Activated naive CD4-positive, alpha-beta T cell treated with anti-CD3 and anti-CD28 coated beads for 36 hours (primary cell): ENCODE measurements at regions not wholly inside any gene's neighbourhood (a gene's known extent, or its start where the extent isn't known, plus 50 kb on each side); places are given as distances from the start of the nearest gene placed in this dataset.

Experiments
- CTCF ChIA-PET: fragments of 350-600 bp; sonication (Branson Sonifier 250); formaldehyde crosslinking; loops from one replicate; lab custom pipeline; 2021; ENCODE audit warnings: antibody characterized with exemption; lab: Charles Lee
- DNase-seq: peaks from one replicate; pipeline ENCODE4 v3.0.0-alpha.2; 2020
- H3K27ac Mint-ChIP-seq: one replicate; pipeline ENCODE4 v1.8.0; 2021; ENCODE audit warnings: mild to moderate bottlenecking, mixed read lengths
- H3K27me3 Mint-ChIP-seq: one replicate; pipeline ENCODE4 v1.8.0; 2021; ENCODE audit warnings: low read depth, mixed read lengths
- H3K36me3 Mint-ChIP-seq: one replicate; pipeline ENCODE4 v1.8.0; 2021; ENCODE audit warnings: low read depth, mixed read lengths
- H3K4me1 Mint-ChIP-seq: one replicate; pipeline ENCODE4 v1.8.0; 2021; ENCODE audit warnings: low read depth, mixed read lengths
- H3K4me3 Mint-ChIP-seq: one replicate; pipeline ENCODE4 v1.8.0; 2021; ENCODE audit warnings: mild to moderate bottlenecking, moderate library complexity, mixed read lengths
- H3K9me3 Mint-ChIP-seq: one replicate; pipeline ENCODE4 v1.8.0; 2021; ENCODE audit warnings: mixed read lengths
- intact Hi-C: fragments of 100-400 bp; cut with micrococcal nuclease; formaldehyde crosslinking; loops from one replicate; pipeline ENCODE4 v1.15.1; 2023

DNA sequence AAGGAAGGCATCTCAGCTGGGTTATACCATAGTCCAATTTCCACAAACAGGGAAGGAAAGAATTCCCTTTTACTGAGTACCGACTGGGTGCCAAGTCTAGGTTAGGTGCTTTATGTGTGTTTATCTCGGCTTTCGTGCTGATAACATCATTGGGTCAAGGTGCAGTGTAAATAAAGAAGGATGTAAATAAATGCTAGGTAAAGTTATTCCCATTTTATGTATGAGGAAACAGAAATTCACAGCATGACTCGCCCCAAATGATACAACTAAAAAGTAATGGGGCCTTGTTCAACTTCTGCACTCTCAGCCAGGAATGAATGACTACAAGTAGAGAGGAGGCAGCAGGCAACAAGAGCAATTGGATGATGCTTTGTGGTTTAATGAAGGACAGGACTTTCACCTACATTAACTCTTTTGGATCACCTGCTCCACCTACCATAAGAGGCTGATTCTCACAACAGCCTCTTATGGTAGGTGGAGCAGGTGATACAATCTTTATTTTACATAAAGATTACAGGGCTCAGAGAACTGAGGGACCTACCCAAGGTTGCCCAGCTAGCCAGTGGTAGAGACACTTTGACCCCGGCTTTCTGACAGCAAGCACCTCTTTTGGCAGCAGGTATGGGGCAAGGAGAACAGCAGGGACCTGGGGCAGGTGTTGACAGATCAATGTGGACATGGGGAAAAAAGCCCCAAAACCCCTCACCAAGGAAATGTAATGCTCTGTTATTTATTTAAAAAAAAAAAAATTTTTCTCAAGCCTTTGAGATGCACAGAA is 213.4 kb upstream of the NUDT4 start:
- intact Hi-C loops: no loop called here
- Mint-ChIP-seq H3K27me3 (peaks cover 7% of the 10 kb centered on the region), H3K9me3 (no peaks in the 10 kb centered on the region), H3K4me1 (peaks cover 17% of the 10 kb centered on the region), H3K27ac (no peak overlapping the region), H3K36me3 (no peaks in the 10 kb centered on the region), H3K4me3 (no peak overlapping the region)
- DNase-seq: no peak
- CTCF ChIA-PET: no interaction called here

DNA sequence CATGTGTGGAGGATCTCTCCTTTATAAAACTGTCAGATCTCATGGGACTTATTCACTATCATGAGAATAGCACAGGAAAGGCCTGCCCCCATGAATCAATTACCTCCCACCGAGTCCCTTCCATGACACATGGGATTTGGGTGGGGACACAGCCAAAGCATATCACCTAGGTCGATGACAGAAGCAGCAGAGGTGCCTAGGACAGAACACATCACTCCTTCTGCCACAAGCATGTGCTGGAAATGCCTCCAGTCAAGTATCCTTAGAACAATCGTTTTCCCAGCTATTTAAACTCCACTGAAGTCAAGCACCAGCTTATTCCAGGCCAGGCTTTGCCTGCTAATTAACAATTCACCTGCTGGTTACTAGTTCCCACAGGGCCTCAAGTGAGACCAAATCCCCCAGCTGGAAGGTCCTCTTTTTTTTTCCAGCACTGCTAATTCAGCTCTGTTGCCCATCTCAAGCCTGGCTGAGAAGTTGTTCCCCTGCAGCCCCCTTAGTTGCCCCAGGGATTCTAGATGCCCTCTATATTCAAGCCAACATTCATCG is 212.3 kb upstream of the NUDT4 start:
- CTCF ChIA-PET: no interaction called here
- Mint-ChIP-seq H3K27me3 (peaks cover 7% of the 10 kb centered on the region), H3K27ac (no peak overlapping the region), H3K36me3 (no peaks in the 10 kb centered on the region), H3K9me3 (no peaks in the 10 kb centered on the region), H3K4me3 (no peak overlapping the region), H3K4me1 (peaks cover 17% of the 10 kb centered on the region)
- intact Hi-C loops: loop anchor here (5.0 kb wide), 2 partner anchors 178 to 617 kb away; no protein-coding TSS in a partner anchor
- no peak for DNase-seq

DNA sequence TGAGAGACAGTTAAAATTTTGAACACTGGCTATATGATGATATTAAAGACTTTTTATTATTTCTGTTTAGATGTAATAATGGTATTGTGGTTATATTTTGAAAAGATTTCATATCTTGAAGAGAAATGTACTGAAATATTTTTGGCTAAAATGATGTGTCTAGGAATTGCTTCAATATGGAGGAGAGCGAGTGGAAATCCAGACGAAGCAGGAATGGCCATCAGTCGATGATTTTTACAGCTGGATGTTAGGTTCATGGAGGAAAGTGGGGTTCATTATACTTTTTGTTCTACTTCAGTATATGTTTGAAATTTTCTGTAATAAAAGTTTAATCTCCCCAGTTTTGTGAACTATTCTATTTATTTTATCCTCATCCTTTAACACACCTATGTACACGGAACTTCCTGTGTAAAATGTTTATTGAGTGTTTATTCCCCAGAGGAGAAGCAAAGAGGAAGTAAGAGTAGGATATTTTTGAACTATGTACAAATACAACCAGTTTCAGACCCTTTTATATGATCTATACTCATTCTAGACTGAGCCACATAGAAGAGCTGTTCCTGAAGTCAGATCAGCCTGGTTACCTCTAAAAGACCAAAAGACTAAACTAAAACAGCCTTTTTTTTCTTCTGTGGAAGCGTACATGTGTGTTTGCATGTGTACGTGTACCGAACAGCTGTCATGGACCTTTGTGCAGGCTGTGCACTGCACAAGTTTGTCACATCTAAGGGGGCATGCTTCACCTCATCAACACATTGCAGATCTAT is 211.0 kb upstream of the NUDT4 start:
- DNase-seq: no peak
- intact Hi-C loops: loop anchor here (1.0 to 5.0 kb wide), 7 partner anchors 18 to 616 kb away; partner anchors contain the start of gene NUDT4
- H3K9me3 Mint-ChIP-seq: no peaks in the 10 kb centered on the region
- H3K4me1 Mint-ChIP-seq: peaks cover 17% of the 10 kb centered on the region
- CTCF ChIA-PET: no interaction called here
- no peaks in the 10 kb centered on the region for H3K36me3 Mint-ChIP-seq
- no peak overlapping the region for H3K4me3 Mint-ChIP-seq
- H3K27ac Mint-ChIP-seq: no peak overlapping the region
- H3K27me3 Mint-ChIP-seq: peaks cover 7% of the 10 kb centered on the region

DNA sequence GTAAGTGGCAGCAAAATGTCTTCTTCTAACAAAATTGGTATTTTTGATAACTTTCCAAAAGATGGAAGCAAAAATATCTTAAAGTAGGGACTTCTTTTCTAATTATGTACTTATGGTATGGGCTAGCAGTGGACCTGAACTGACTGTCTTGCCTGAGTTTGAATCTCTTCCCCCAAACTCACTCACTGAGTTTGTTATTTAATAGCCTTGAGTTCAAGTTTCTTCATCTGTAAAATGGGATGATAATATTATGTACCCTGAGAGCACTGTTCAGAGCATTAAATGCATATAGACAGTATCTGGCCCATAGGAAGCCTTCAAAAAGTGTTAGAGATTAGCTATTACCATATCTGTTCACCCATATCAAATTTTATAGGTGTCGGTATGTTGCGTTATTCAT is 210.4 kb upstream of the NUDT4 start:
- H3K4me3 Mint-ChIP-seq: no peak overlapping the region
- intact Hi-C loops: loop anchor here (1.0 to 5.0 kb wide), 7 partner anchors 17 to 615 kb away; partner anchors contain the start of gene NUDT4
- H3K36me3 Mint-ChIP-seq: no peaks in the 10 kb centered on the region
- no peak overlapping the region for H3K27ac Mint-ChIP-seq
- H3K9me3 Mint-ChIP-seq: no peaks in the 10 kb centered on the region
- peaks cover 17% of the 10 kb centered on the region for H3K4me1 Mint-ChIP-seq
- DNase-seq: no peak
- CTCF ChIA-PET: interaction anchor here (0.7 to 1.1 kb wide), 2 partner anchors 69 to 180 kb away, joined by 3 read pairs; no protein-coding TSS in a partner anchor
- peaks cover 7% of the 10 kb centered on the region for H3K27me3 Mint-ChIP-seq

DNA sequence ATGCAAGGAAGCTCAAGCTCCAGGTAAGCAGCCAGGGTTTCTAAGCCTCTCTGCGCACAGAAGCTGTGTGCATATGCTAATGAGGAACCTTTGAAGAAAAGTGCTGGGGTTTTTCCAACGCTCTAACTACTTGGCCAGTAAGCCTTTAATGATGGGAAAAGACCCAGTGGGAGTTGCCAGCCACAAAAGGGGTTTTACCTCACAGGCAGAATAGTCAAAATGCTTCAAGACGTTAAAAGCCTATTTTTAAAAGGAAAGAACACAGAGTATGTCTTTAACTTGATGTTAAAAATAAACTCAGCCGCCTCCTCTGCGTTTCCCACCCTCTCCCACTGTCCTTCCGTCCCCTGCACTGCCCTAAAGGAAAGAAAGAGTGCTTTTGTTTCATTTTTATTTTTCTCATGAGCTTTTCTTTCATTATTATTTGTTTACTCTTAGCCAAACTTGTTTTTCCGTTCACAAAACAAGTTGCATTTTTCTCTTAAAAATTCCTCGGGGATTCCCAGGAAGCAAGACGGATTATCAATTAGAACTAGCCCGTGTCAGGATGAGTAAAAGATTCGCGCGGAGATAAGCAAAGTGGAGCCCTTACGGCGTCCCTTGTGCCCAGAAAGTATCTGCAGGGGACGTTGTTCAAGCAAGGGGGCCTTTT is 209.8 kb upstream of the NUDT4 start:
- H3K27ac Mint-ChIP-seq: peak overlapping the region; percentile 67
- H3K9me3 Mint-ChIP-seq: no peaks in the 10 kb centered on the region
- intact Hi-C loops: loop anchor here (1.0 to 5.0 kb wide), 7 partner anchors 16 to 614 kb away; partner anchors contain the start of gene NUDT4
- H3K4me3 Mint-ChIP-seq: peak overlapping the region; percentile 49
- CTCF ChIA-PET: interaction anchor here (0.7 to 1.1 kb wide), 3 partner anchors 70 to 209 kb away, joined by 3 read pairs; no protein-coding TSS in a partner anchor
- peaks cover 7% of the 10 kb centered on the region for H3K27me3 Mint-ChIP-seq
- no peaks in the 10 kb centered on the region for H3K36me3 Mint-ChIP-seq
- peak; percentile 85 for DNase-seq
- peaks cover 17% of the 10 kb centered on the region for H3K4me1 Mint-ChIP-seq

DNA sequence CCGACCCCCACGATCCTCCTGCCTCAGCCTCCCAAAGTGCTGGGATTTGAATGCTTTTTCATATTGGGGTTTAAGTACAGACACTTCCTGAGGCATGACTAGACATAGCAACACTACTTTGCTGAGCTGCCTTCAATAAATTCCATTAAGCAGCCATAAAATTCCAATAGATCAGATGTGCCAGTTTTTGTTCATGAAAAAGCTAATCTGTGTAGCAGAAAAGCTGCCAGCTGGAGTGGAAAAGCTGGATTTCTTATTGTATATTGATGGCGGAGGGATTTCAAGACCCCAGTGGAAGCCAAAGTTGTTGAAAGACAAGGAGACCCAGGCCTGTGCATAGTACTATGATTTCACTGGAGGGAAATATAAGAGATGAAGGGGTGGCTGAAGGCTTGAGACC is 209.0 kb upstream of the NUDT4 start:
- intact Hi-C loops: loop anchor here (5.0 kb wide), 2 partner anchors 181 to 614 kb away; no protein-coding TSS in a partner anchor
- Mint-ChIP-seq H3K9me3 (no peaks in the 10 kb centered on the region), H3K4me3 (no peak overlapping the region), H3K27me3 (no peaks in the 10 kb centered on the region), H3K36me3 (no peaks in the 10 kb centered on the region), H3K27ac (no peak overlapping the region), H3K4me1 (peaks cover 17% of the 10 kb centered on the region)
- CTCF ChIA-PET: interaction anchor here (1.1 kb wide), 1 partner anchor 208 kb away, joined by 3 read pairs; no protein-coding TSS in a partner anchor
- no peak for DNase-seq

DNA sequence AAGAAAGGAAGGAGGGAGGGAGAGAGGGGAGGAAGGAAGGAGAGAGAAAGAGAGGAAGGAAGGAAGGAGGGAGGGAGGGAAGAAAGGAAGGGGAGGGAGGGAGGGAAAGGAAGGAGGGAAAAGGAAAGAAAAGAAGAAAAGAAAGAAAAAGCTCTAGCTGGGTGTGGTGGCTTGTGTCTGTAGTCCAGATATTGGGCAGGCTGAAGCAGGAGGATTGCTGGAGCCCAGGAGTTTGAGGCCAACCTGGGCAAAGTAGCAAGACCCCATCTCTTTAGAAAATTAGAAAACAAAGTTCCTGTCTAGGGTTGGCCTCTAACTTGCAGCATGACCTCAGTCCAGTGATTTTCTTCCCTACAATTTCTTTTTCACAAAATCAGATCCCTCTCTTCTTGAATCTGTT is 208.2 kb upstream of the NUDT4 start:
- Mint-ChIP-seq H3K9me3 (no peaks in the 10 kb centered on the region), H3K27me3 (no peaks in the 10 kb centered on the region), H3K4me1 (peaks cover 17% of the 10 kb centered on the region), H3K4me3 (no peak overlapping the region), H3K36me3 (no peaks in the 10 kb centered on the region), H3K27ac (no peak overlapping the region)
- intact Hi-C loops: loop anchor here (5.0 kb wide), 2 partner anchors 182 to 613 kb away; no protein-coding TSS in a partner anchor
- DNase-seq: no peak
- CTCF ChIA-PET: no interaction called here

DNA sequence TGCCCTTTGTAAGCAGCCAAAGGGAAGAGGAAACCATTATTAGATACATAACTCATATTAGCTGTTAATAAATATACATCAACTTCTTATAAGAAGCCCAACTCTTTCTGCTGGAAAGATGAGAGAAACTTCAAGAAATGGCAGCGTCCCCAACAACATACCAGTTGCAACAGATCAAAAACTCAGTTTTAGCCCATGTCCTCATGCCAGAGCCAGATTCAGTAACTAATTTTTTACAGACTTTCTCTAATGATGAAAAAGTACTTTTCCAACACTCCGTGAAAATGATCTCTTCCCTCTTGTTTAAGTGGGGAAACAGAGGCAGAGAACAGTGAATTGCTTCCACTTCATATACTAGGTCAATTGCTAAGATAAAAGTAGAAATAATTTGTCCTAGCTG is 206.8 kb upstream of the NUDT4 start:
- DNase-seq: no peak
- CTCF ChIA-PET: interaction anchor here (0.7 kb wide), 1 partner anchor 33 kb away, joined by 3 read pairs; no protein-coding TSS in a partner anchor

DNA sequence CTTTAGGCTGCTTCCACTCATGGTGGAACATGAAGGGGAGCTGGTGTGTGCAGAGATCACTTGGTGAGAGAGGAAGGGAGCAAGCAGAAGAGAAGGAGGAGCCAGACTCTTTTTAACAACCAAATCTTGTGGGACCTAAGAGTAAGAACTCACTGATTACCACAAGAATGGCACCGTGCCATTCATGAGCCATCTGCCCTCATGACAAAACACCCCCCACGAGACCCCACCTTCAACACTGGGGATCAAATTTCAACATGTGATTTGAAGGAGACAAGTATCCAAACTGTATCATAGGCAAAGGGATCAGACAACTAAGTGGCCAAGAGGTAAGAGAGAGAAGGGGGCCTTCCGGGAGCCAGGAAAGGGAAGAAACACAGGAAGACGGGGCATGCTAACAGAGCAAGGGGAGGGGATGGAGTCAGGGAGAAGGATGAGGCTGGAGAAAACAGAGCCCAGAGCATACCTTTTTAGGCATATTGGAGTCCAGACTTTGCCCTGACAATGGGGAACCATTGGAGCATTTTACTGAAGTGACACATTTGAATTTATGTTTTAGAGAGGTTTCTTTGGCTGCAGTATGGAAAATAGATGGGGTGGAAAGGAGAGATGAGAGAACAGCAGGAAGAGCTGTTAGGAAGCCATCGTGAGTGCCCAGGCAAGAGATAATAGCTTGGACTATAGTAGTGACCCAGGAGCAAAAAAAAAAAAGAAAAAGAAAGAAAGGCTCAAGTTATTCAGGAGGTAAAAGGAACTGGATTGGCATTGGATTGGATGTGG is 204.4 kb upstream of the NUDT4 start:
- no peaks in the 10 kb centered on the region for H3K36me3 Mint-ChIP-seq
- H3K27ac Mint-ChIP-seq: no peak overlapping the region
- no peaks in the 10 kb centered on the region for H3K9me3 Mint-ChIP-seq
- no peaks in the 10 kb centered on the region for H3K4me1 Mint-ChIP-seq
- DNase-seq: no peak
- intact Hi-C loops: no loop called here
- CTCF ChIA-PET: no interaction called here
- no peaks in the 10 kb centered on the region for H3K27me3 Mint-ChIP-seq
- H3K4me3 Mint-ChIP-seq: no peak overlapping the region

More for the DNA sequence above, 206.8 kb upstream of the NUDT4 start:
- no peaks in the 10 kb centered on the region for H3K27me3 Mint-ChIP-seq
- intact Hi-C loops: no loop called here
- H3K4me1 Mint-ChIP-seq: peaks cover 17% of the 10 kb centered on the region
- H3K36me3 Mint-ChIP-seq: no peaks in the 10 kb centered on the region
- H3K9me3 Mint-ChIP-seq: no peaks in the 10 kb centered on the region
- no peak overlapping the region for H3K27ac Mint-ChIP-seq
- no peak overlapping the region for H3K4me3 Mint-ChIP-seq

DNA sequence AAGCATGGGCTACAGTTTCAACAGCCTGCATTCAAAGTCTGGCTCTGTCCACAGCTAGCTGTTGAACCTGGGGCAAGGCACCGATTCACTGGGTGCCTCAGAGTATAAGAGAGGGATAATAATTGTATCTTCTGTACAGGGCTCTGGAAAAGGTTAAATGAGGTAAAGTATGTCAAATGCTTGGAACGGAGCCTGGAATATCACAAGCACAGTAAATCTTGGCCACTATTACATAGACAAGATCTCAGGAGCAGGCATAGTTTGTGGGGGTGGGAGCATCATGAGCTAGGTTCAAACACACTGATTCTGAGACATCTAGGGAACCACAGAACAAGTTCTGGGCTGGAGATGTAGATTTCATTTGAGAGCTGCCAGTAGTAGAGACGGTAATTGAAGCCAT is 203.7 kb upstream of the NUDT4 start:
- no peaks in the 10 kb centered on the region for H3K27me3 Mint-ChIP-seq
- H3K27ac Mint-ChIP-seq: no peak overlapping the region
- no peaks in the 10 kb centered on the region for H3K4me1 Mint-ChIP-seq
- no peak for DNase-seq
- CTCF ChIA-PET: no interaction called here
- H3K9me3 Mint-ChIP-seq: no peaks in the 10 kb centered on the region
- no peak overlapping the region for H3K4me3 Mint-ChIP-seq
- H3K36me3 Mint-ChIP-seq: no peaks in the 10 kb centered on the region
- intact Hi-C loops: no loop called here

DNA sequence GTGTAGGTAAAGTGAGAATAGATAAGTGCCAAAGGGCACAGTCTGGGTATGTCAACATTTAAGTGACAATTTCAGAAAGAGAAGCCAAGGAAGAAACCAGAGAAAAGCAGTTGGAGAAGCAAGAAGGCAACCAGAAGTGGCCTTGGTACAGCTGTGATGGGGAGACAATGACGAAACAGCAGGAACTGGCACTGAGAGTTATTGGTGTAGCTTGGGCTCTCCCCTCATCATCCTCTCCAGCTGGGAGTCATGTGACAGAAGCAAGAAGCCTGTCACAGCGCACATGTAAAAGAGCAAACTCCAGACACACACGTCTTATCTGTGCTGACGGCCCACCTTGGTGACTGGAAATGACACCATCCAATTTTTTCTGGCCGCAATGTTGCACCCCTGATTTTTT is 203.3 kb upstream of the NUDT4 start:
- CTCF ChIA-PET: no interaction called here
- Mint-ChIP-seq H3K4me3 (no peak overlapping the region), H3K9me3 (no peaks in the 10 kb centered on the region), H3K27ac (no peak overlapping the region), H3K4me1 (no peaks in the 10 kb centered on the region), H3K27me3 (no peaks in the 10 kb centered on the region), H3K36me3 (no peaks in the 10 kb centered on the region)
- no peak for DNase-seq
- intact Hi-C loops: no loop called here
